ENCODE measurements at regions not wholly inside any gene's neighbourhood (a gene's known extent, or its start where the extent isn't known, plus 50 kb on each side); places are given as distances from the start of the nearest gene placed in this dataset.

GRCh38 chr12:29050503-29050902 lies 98.6 kb upstream of the FAR2 start:
- no peak for TF ChIP-seq CTCF (conservative IDR thresholded peaks at IDR 0.05; ENCODE audit: low read depth, low read length)
- no peak for TF ChIP-seq EZH2 (IDR thresholded peaks at IDR 0.05; ENCODE audit: low read length, unreplicated experiment)
- no peak for TF ChIP-seq EZH2phosphoT487 (IDR thresholded peaks at IDR 0.05; ENCODE audit: borderline replicate concordance, low read length)

Data from PC-3 (cell line).